Esophagus squamous epithelium (tissue), 5 donors: ENCODE measurements at regions not wholly inside any gene's neighbourhood (a gene's known extent, or its start where the extent isn't known, plus 50 kb on each side); places are given as distances from the start of the nearest gene placed in this dataset.

Experiments used
- DNase-seq: peaks from one replicate; lab custom pipeline; 2025; lab: John Stamatoyannopoulos, UW
- H3K27ac ChIP-seq, 4 donors: fragments of 200-600 bp; sonication (generic); one replicate each; pipeline ENCODE4 v1.5.1; 2016 to 2019; ENCODE audit warnings: mild to moderate bottlenecking in 1 of 4
- H3K27me3 ChIP-seq, 4 donors: fragments of 200-600 bp; sonication (generic); 1 replicate in 3 of 4; 2 replicates in 1 of 4; pipeline versions ENCODE4 v1.5.1 to v1.6.0; 2017 to 2021; ENCODE audit warnings: antibody characterized with exemption in 1 of 4
- H3K36me3 ChIP-seq, 3 donors: fragments of 200-600 bp; sonication (generic); one replicate each; pipeline ENCODE4 v1.5.1; 2016 to 2019
- H3K4me1 ChIP-seq, 3 donors: fragments of 200-600 bp; sonication (generic); one replicate each; pipeline ENCODE4 v1.5.1; 2017 to 2019
- H3K4me3 ChIP-seq, 4 donors: fragments of 200-600 bp; sonication (generic); 1 replicate in 3 of 4; 2 replicates in 1 of 4; pipeline ENCODE4 v1.5.1; 2016 to 2019; ENCODE audit warnings: mild to moderate bottlenecking in 2 of 4, moderate library complexity in 1 of 4
- H3K9me3 ChIP-seq, 3 donors: fragments of 200-600 bp; sonication (generic); one replicate each; pipeline ENCODE4 v1.5.1; 2016 to 2019
- CTCF ChIP-seq, 6 experiments: fragments of 450-650 bp in 4 of 6; fragments of 200-600 bp in 2 of 6; sonication (generic) in 2 of 6; IDR thresholded peaks; one replicate each; pipeline ENCODE4 v1.5.1; 2016 to 2019; ENCODE audit warnings: antibody characterized with exemption in 6 of 6, mild to moderate bottlenecking in 4 of 6, moderate library complexity in 4 of 6
- POLR2A ChIP-seq, 4 donors: fragments of 450-650 bp; IDR thresholded peaks; one replicate each; pipeline ENCODE4 v1.6.1; 2017; ENCODE audit warnings: antibody characterized with exemption in 4 of 4, mild to moderate bottlenecking in 4 of 4, moderate library complexity in 3 of 4
- WGBS, 2 donors: methylation state at CpG; one replicate each; pipeline ENCODE4 v1.1.5; 2018; 5-methylcytosine and 5-hydroxymethylcytosine counted together
- intact Hi-C: fragments of 100-400 bp; cut with DNase I; formaldehyde crosslinking; loops from one replicate; pipeline ENCODE4 v1.15.0; 2022
- donor health status: DM: yes; HTN: yes; CAD: no.

DNA sequence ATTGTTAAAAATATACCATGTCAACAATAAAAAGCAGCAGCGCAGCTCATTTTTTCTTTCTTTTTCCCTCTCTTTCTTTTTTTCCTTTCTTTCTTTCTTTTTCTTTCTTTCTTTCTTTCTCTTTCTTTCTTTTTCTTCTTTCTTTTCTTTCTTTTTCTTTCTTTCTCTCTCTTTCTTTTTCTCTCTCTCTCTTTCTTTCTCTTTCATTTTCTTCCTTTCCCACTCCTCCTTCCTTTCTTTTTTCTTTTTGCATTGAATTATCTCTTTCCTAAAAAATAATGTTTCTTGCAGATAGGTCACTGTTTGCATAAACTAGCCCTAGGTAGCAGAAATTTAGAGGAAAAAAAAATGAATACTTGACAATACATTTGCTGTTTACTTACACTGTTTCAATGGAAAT is 755.1 kb upstream of the COBL start:
- Histone ChIP-seq H3K4me1 (no peaks in the 10 kb centered on the region), H3K27ac (no peak overlapping the region), H3K36me3 (no peaks in the 10 kb centered on the region), H3K4me3 (no peak overlapping the region), H3K9me3 (no peaks in the 10 kb centered on the region), H3K27me3 (no peaks in the 10 kb centered on the region)
- intact Hi-C loops = no loop called here
- WGBS, 2 donors = 0 to 87% methylated on average over 1 of the region's 1 CpG
- TF ChIP-seq POLR2A (IDR thresholded peaks at IDR 0.05) = no peak
- no peak for TF ChIP-seq CTCF (IDR thresholded peaks at IDR 0.05)
- DNase-seq = no peak

DNA sequence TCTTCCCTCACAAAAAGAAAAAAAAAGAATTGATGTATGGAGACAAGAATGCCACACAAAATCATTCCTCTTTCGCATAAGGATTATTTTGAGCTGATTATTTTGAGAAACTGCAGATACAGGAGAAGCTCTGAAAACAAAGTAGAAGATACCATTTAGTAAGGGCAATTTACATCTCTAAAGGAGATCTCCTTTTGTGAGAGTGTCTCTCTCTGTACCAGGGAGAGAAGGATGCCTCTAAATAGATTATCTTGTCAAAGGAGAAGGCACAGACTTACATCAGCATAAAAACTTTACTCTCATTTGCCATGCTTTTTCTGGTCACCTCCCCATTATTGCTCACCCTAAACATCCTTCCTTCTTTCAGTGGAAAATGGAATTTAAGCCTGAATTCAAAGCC is 747.9 kb upstream of the COBL start:
- 70% methylated on average over 1 of the region's 1 CpG for WGBS, 2 donors
- intact Hi-C loops = no loop called here
- no peaks in the 10 kb centered on the region for H3K27me3 ChIP-seq

DNA sequence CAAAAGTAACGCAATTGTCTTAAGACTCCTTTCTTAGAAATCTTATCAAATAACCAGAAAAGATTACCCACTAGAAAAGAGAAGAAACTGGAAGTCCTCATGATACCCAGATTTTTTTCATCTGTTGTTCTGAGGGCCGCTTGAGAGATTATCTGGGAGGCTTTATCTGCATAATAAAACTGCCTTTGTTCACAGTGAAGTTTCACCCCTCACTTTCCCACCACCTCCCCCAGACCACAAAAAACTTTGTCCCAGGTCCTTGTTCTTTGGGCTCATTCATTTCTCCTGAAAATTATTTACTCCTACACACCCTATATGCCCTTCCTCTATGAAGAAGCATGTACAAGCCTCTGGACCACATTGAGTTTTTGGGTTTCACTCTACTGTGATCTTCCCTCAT is 745.1 kb upstream of the COBL start:
- no peaks in the 10 kb centered on the region for H3K4me1 ChIP-seq
- no peak overlapping the region for H3K27ac ChIP-seq
- intact Hi-C loops = no loop called here
- no peak overlapping the region for H3K4me3 ChIP-seq
- no peak for TF ChIP-seq CTCF (IDR thresholded peaks at IDR 0.05)
- TF ChIP-seq POLR2A (IDR thresholded peaks at IDR 0.05) = no peak
- no peaks in the 10 kb centered on the region for H3K9me3 ChIP-seq
- H3K36me3 ChIP-seq = no peaks in the 10 kb centered on the region
- no peak for DNase-seq
- no peaks in the 10 kb centered on the region for H3K27me3 ChIP-seq
- 59 to 68% methylated on average over 2 of the region's 2 CpGs for WGBS, 2 donors

More for the DNA sequence above, 747.9 kb upstream of the COBL start:
- Histone ChIP-seq H3K27ac (no peak overlapping the region), H3K4me1 (no peaks in the 10 kb centered on the region), H3K36me3 (no peaks in the 10 kb centered on the region), H3K9me3 (no peaks in the 10 kb centered on the region), H3K4me3 (no peak overlapping the region)
- no peak for DNase-seq
- TF ChIP-seq CTCF (IDR thresholded peaks at IDR 0.05) (no peak), POLR2A (IDR thresholded peaks at IDR 0.05) (no peak)

DNA sequence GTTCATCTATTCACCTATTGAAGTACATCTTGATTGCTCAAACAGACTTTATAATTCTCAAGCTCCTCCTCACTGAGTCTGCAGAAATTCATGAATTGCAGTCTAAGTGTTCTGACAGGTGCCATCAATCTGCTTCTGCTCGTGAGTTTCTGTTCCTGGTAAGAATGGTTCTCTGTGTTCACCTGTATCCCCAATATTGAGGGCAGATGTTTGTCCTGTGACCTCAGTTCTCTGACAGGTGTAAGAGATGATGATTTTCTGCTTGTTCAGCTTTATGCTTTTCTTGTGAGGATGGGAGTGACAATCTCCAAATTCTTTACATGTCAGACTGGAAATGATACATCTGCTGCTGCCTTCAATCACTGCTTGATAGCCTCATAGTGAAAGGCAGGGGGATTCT is 736.9 kb upstream of the COBL start:
- no peaks in the 10 kb centered on the region for H3K4me1 ChIP-seq
- 0 to 13% methylated on average over 1 of the region's 1 CpG for WGBS, 2 donors
- no peak for TF ChIP-seq POLR2A (IDR thresholded peaks at IDR 0.05)
- no peak for TF ChIP-seq CTCF (IDR thresholded peaks at IDR 0.05)

DNA sequence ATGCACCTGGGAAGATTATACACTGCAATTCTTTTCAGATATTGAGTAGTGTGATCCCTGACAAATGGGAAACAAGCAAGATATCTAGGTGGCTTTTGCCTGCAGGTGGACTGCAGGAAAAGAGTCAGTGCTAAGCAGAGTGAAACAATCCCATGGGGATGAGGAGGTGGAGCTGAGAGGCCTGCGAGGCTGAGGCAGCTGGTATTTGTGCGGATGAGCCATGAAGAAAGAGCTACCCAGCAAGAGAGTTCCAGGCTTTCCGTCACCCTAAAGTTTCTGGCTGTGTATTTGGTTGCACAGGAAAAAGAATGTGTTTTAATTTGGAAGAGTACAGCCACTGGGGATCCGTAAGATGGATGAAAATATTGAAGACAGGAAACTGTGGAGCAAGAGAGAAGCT is 714.1 kb upstream of the COBL start:
- Histone ChIP-seq H3K27ac (no peak overlapping the region), H3K9me3 (no peaks in the 10 kb centered on the region), H3K4me1 (no peaks in the 10 kb centered on the region), H3K36me3 (no peaks in the 10 kb centered on the region), H3K27me3 (no peaks in the 10 kb centered on the region), H3K4me3 (no peak overlapping the region)
- DNase-seq = no peak
- intact Hi-C loops = no loop called here
- WGBS, 2 donors = 59 to 60% methylated on average over 4 of the region's 4 CpGs
- TF ChIP-seq CTCF (IDR thresholded peaks at IDR 0.05) (no peak), POLR2A (IDR thresholded peaks at IDR 0.05) (no peak)

More for the DNA sequence above, 736.9 kb upstream of the COBL start:
- Histone ChIP-seq H3K4me3 (no peak overlapping the region), H3K9me3 (no peaks in the 10 kb centered on the region), H3K36me3 (no peaks in the 10 kb centered on the region), H3K27ac (no peak overlapping the region), H3K27me3 (no peaks in the 10 kb centered on the region)
- intact Hi-C loops = no loop called here
- DNase-seq = no peak
